Endothelial cell of umbilical vein (primary cell): ENCODE measurements at regions not wholly inside any gene's neighbourhood (a gene's known extent, or its start where the extent isn't known, plus 50 kb on each side); places are given as distances from the start of the nearest gene placed in this dataset.

Experiments
- BruUV-seq: library from RNA; stranded (reverse); fragments of 400-500 nt; replicated peaks from 2 replicates; lab custom pipeline; 2021; lab: Mats Ljungman, UMichigan
- CTCF ChIA-PET: fragments of 300-600, 350-600 bp; sonication (Branson Sonifier 250); formaldehyde crosslinking; loops from one replicate; lab custom pipeline; 2021; ENCODE audit warnings: antibody characterized with exemption, inconsistent platforms; lab: Charles Lee
- POLR2A ChIA-PET: fragments of 300-600, 350-600 bp; sonication (Branson Sonifier 250); formaldehyde crosslinking; loops from one replicate; lab custom pipeline; 2021; ENCODE audit warnings: antibody characterized with exemption, inconsistent platforms; lab: Charles Lee
- DNase-seq: peaks from one replicate; pipeline ENCODE4 v3.0.0-alpha.2; 2011; ENCODE audit warnings: low read depth, low spot score
- FAIRE-seq: peaks from 2 replicates; lab custom pipeline; 2011; peaks lifted over from hg19 to GRCh38; lab: Jason Lieb, UNC
- H2AFZ ChIP-seq: 2 replicates; pipeline ENCODE4 v1.6.0; 2012; ENCODE audit warnings: low read depth, low read length, control low read depth, inconsistent platforms
- H3K27ac ChIP-seq: 2 replicates; pipeline ENCODE4 v1.5.1; 2011; ENCODE audit warnings: low read depth, mild to moderate bottlenecking, control low read depth, low read length, moderate library complexity; ENCODE audit not compliant: insufficient read depth
- H3K27me3 ChIP-seq, 2 experiments: 2 replicates each; pipeline versions ENCODE4 v1.6.0 to v1.6.1; 2011; ENCODE audit warnings: low read length in 2 of 2, mixed read lengths in 1 of 2; ENCODE audit not compliant: control insufficient read depth in 2 of 2, insufficient read depth in 2 of 2
- H3K36me3 ChIP-seq, 2 experiments: 2 replicates in 1 of 2; 3 replicates in 1 of 2; pipeline ENCODE4 v1.5.1; 2011; ENCODE audit warnings: low read length in 2 of 2, mild to moderate bottlenecking in 1 of 2, moderate library complexity in 1 of 2; ENCODE audit not compliant: control insufficient read depth in 2 of 2, insufficient read depth in 2 of 2; ENCODE audit errors: extremely low read depth in 1 of 2
- H3K4me1 ChIP-seq: 3 replicates; pipeline ENCODE4 v1.5.1; 2011; ENCODE audit warnings: mild to moderate bottlenecking, low read length; ENCODE audit not compliant: control insufficient read depth, insufficient read depth; ENCODE audit errors: extremely low read depth
- H3K4me2 ChIP-seq: 2 replicates; pipeline ENCODE4 v1.6.1; 2011; ENCODE audit warnings: low read length, control low read depth, mixed read lengths; ENCODE audit not compliant: insufficient read depth
- H3K4me3 ChIP-seq, 3 experiments: fragments of 200-600 bp in 1 of 3; sonication (generic), shearing (Covaris generic) in 1 of 3; replicated peaks in 1 of 3; 2 replicates each; pipeline ENCODE4 v1.5.1; 2011 to 2016; ENCODE audit warnings: control low read depth in 3 of 3, low read length in 3 of 3, mild to moderate bottlenecking in 2 of 3, inconsistent platforms in 1 of 3, low read depth in 1 of 3, moderate library complexity in 1 of 3; ENCODE audit not compliant: insufficient read depth in 1 of 3
- H3K79me2 ChIP-seq: 2 replicates; pipeline ENCODE4 v1.6.0; 2012; ENCODE audit warnings: low read length, inconsistent platforms; ENCODE audit not compliant: control insufficient read depth, insufficient read depth
- H3K9ac ChIP-seq: replicated peaks from 2 replicates; pipeline ENCODE3; 2011; ENCODE audit warnings: low read length, control low read depth; ENCODE audit not compliant: insufficient read depth; ENCODE audit errors: extremely low read depth
- H3K9me1 ChIP-seq: replicated peaks from 3 replicates; pipeline ENCODE4 v1.6.0; 2011; ENCODE audit warnings: mild to moderate bottlenecking, low read length; ENCODE audit not compliant: control insufficient read depth, insufficient read depth; ENCODE audit errors: extremely low read depth
- H3K9me3 ChIP-seq: replicated peaks from 2 replicates; pipeline ENCODE4 v1.5.1; 2012; ENCODE audit warnings: low read length, inconsistent platforms; ENCODE audit not compliant: control insufficient read depth, insufficient read depth
- H4K20me1 ChIP-seq: replicated peaks from 2 replicates; pipeline ENCODE3; 2011; ENCODE audit warnings: mild to moderate bottlenecking, low read length; ENCODE audit not compliant: control insufficient read depth, insufficient read depth; ENCODE audit errors: extremely low read depth
- CTCF ChIP-seq, 2 donors: IDR thresholded peaks; 1 replicate in 1 of 2; 2 replicates in 1 of 2; pipeline ENCODE4 v1.5.1; 2011; ENCODE audit warnings: low read length in 2 of 2, mild to moderate bottlenecking in 2 of 2, moderate library complexity in 2 of 2, control low read depth in 1 of 2, inconsistent platforms in 1 of 2, low read depth in 1 of 2; ENCODE audit not compliant: insufficient read depth in 1 of 2; ENCODE audit errors: extremely low read depth in 1 of 2
- EZH2 ChIP-seq: IDR thresholded peaks from 2 replicates; pipeline ENCODE4 v1.6.1; 2012; ENCODE audit warnings: borderline replicate concordance, low read depth, mild to moderate bottlenecking, moderate library complexity, low read length, inconsistent platforms; ENCODE audit not compliant: severe bottlenecking
- JUN ChIP-seq: IDR thresholded peaks from 2 replicates; pipeline ENCODE4 v1.6.1; 2011; ENCODE audit warnings: borderline replicate concordance, low read depth; ENCODE audit not compliant: insufficient read length, insufficient read depth
- MAX ChIP-seq: IDR thresholded peaks from 2 replicates; pipeline ENCODE4 v1.6.1; 2011; ENCODE audit not compliant: insufficient read depth, insufficient read length
- MYC ChIP-seq: IDR thresholded peaks from one replicate; pipeline ENCODE4 v1.6.1; 2011; ENCODE audit warnings: mild to moderate bottlenecking, low read depth, low read length
- POLR2A ChIP-seq: IDR thresholded peaks from 2 replicates; pipeline ENCODE4 v1.6.1; 2012; ENCODE audit warnings: low read depth, mild to moderate bottlenecking, control low read depth, low read length
- dilution Hi-C: fragments of 300-500 bp; cut with MboI; formaldehyde crosslinking; loops from one replicate; pipeline ENCODE4 v1.15.0; 2019; ENCODE audit warnings: low sequenced_read_pairs; ENCODE audit not compliant: extremely low pct_ligation_motif_present
- intact Hi-C: fragments of 100-400 bp; cut with micrococcal nuclease; formaldehyde crosslinking; loops from one replicate; pipeline ENCODE4 v1.10.0; 2022

GRCh38 chr18:22290004-22290403 lies 120.6 kb downstream of the GATA6 start:
- H3K4me1 ChIP-seq = peaks cover 6% of the 10 kb centered on the region
- H3K4me3 ChIP-seq = no peak overlapping the region
- H2AFZ ChIP-seq = no peak overlapping the region
- H3K27me3 ChIP-seq = no peaks in the 10 kb centered on the region
- ChIA-PET CTCF (no interaction called here), POLR2A (no interaction called here)
- H3K9me1 ChIP-seq = no peaks in the 10 kb centered on the region
- no peaks in the 10 kb centered on the region for H4K20me1 ChIP-seq
- intact Hi-C loops = no loop called here
- no peak overlapping the region for H3K27ac ChIP-seq
- dilution Hi-C loops = no loop called here
- FAIRE-seq (no peak), DNase-seq (no peak)
- no peak overlapping the region for H3K9ac ChIP-seq
- no TSS peak for BruUV-seq
- H3K79me2 ChIP-seq = no peaks in the 10 kb centered on the region
- no peaks in the 10 kb centered on the region for H3K9me3 ChIP-seq
- TF ChIP-seq POLR2A = no peak
- TF ChIP-seq JUN = no peak
- no peak for TF ChIP-seq MYC
- H3K36me3 ChIP-seq = no peaks in the 10 kb centered on the region
- no peak overlapping the region for H3K4me2 ChIP-seq

- DNase-seq (peak; percentile 37), FAIRE-seq (no peak)
- intact Hi-C loops (no loop called here), dilution Hi-C loops (no loop called here)
- Histone ChIP-seq H3K27ac (no peak overlapping the region), H3K79me2 (no peaks in the 10 kb centered on the region), H3K9me1 (no peaks in the 10 kb centered on the region), H3K4me2 (peak overlapping the region; percentile 39), H2AFZ (peak overlapping the region; percentile 54), H3K9ac (no peak overlapping the region), H3K36me3 (no peaks in the 10 kb centered on the region), H4K20me1 (no peaks in the 10 kb centered on the region), H3K4me3 (no peak overlapping the region), H3K4me1 (peaks cover 20% of the 10 kb centered on the region), H3K9me3 (no peaks in the 10 kb centered on the region), H3K27me3 (no peaks in the 10 kb centered on the region)
- CTCF ChIA-PET = no interaction called here
- BruUV-seq = no TSS peak
- TF ChIP-seq CTCF (IDR thresholded peaks at IDR 0.05; ENCODE audit: extremely low read depth in 1 of 2, insufficient read depth in 1 of 2, low read depth in 1 of 2, low read length in 2 of 2) = no peak
- TF ChIP-seq MAX = no peak
- TF ChIP-seq EZH2 = no peak
- no peak for TF ChIP-seq JUN
- TF ChIP-seq MYC = no peak
- POLR2A ChIA-PET = no interaction called here
Observed at GRCh38 chr18:22286585-22286984, 117.2 kb downstream of the GATA6 start.
